Globus pallidus (tissue), 1 donor: ENCODE measurements at regions not wholly inside any gene's neighbourhood (a gene's known extent, or its start where the extent isn't known, plus 50 kb on each side); places are given as distances from the start of the nearest gene placed in this dataset.
"Not testable (repeated sequence)": the region's sequence is repeated elsewhere in the genome, so short reads cannot be mapped to it uniquely, and the experiment has no call there.

Experiments
- DNase-seq: peaks from one replicate; pipeline ENCODE4 v3.0.0-alpha.2; 2015; ENCODE audit warnings: low spot score

DNA sequence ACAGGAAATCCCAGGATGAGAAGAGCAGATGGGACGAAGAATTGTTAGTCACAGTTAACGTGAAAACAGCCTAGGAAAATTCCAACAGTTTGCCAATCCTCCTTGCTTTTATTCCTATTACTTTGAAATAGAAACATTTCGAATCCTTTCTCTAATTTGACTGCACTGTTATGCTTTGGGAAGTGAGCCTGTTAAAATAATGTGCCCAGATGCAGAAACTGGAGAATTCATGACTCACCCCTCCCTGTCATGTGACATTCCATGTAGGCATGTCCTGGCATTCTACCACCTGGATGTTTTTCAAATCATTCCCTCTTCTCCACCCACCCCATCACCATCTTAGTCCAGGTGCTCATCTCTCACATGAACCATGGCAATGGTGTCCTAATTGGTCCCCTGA, 107.3 kb downstream of the MINAR1 start:
- no peak for DNase-seq

DNA sequence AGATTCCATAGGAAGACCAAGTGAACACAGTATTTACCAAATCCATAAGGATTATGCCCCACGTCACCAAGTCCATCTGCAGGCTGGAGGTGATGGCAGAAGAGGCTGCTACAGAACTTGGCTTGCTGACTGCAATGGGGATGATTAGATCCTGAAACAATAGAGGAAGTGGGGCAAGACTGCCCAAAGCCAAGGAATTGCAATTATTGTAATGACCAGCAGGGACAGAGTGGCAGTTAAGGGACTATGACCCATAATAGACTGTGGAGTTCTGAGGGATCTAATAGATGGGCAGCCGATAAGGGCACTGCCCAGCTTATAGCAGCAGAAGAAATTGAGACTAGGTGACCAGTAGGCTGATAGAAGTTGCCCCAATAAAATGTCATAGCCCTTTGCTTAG, 108.4 kb downstream of the MINAR1 start:
- DNase-seq = no peak

DNA sequence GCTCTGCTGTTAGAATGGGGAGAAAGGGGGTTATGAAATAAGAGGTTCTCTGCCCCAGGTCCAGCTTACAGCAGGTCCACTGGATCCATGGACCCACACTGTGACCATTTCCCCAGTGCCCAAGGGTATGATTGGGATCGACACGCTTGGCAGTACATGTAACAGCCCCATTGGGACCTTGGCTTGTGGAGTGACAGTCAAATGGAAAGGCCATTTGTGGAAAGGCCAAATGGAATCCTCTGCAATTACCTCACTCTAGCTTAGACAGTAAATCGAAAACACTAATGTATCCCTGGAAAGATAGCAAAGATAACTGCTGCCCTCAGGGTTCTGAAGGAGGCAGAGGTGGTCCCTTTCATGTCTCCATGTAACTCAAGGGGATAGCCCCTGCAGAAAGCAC, 109.1 kb downstream of the MINAR1 start:
- no peak for DNase-seq

DNA sequence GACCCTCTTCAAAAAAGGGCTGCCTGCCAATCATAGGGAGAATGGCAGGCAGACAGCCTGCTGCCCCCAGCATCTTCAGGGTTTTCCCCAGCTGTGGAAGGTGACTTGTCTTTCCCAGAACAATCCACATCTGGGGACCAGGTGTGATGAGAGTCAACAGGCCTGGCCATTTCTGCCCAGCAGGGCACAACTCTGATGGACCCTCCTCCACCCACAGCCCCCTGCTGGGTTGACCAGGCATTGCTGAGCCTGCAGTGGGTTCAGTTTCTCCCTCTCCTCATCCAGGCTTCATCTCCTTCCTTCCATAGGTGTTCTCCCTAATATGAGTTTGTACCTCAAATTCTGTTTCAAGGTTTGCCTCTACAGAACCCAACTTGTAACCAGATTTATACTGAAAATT, 111.0 kb downstream of the MINAR1 start:
- DNase-seq = no peak

DNA sequence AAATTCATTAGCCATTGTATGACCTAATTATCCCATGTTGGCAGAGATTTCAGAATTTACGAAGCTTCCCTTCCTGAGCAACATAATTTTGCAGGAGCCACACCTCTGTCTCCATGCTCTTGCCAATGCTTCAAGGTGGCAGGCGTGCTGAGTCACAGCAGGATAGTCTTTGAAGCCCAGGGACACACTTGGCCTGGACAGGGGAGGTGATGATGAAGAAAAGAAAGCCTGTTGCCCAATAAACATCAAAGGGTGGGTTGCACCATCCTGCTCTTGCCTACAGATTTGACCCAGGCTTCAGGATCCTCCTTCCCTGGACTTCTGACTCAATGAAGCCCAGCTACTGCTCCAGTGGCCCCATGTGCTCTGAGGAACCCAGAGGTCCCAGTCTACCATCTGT, 117.1 kb downstream of the MINAR1 start:
- no peak for DNase-seq

GRCh38 chr15:79560384-79560783, 128.2 kb downstream of the MINAR1 start:
- no peak for DNase-seq

- DNase-seq = no peak
Observed at GRCh38 chr15:79561982-79562381, 129.8 kb downstream of the MINAR1 start.

- no peak for DNase-seq
Observed at GRCh38 chr15:79562403-79562815, 130.3 kb downstream of the MINAR1 start.

- no peak for DNase-seq
Observed at GRCh38 chr15:79562899-79563298, 130.8 kb downstream of the MINAR1 start.

- no peak for DNase-seq
Observed at GRCh38 chr15:79570004-79570403, 137.9 kb downstream of the MINAR1 start.

GRCh38 chr15:79572691-79573404, 140.7 kb downstream of the MINAR1 start:
- no peak for DNase-seq

GRCh38 chr15:79574431-79575273, 142.5 kb downstream of the MINAR1 start:
- DNase-seq = not testable (repeated sequence)

DNA sequence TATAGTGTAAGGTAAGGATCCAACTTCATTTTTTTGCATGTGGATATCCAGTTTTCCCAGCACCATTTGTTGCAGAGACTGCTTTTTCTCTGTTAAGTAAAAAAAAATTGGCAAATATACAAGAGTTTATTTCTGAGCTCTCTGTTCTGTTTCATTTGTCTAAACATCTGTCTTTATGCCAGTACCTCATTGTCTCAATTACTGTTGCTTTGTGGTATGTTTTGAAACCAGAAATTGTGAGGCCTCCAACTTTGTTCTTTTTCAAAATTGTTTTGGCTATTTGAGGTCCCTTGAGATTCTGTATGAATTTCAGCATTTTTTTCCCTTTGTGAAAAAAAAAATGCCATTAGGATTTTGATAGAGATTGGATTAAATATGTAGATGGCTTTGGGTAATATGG, 150.5 kb downstream of the MINAR1 start:
- DNase-seq = no peak

- DNase-seq = no peak
Observed at GRCh38 chr15:79592126-79592525, 160.0 kb downstream of the MINAR1 start.

- no peak for DNase-seq
Observed at GRCh38 chr15:79593119-79593869, 161.2 kb downstream of the MINAR1 start.

DNA sequence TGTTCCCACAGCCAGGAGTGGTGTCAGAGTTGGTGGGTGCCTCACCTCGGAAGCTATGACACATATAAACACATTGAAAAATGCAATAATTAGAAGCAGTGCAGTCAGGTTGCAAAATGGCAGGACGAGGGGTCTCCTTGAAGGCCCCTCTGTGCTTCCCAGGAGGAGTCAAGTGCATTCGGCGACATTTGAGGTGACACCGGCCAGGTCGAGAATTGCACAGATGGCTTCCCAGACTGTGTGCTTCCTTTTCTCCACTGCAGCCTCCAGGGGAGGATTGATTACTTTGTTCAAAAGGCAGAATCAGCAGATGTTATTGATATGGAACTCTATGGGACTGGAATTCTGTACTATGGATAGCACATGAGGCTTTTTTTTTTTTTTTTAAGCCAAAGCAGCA, 163.2 kb downstream of the MINAR1 start:
- DNase-seq = no peak

DNA sequence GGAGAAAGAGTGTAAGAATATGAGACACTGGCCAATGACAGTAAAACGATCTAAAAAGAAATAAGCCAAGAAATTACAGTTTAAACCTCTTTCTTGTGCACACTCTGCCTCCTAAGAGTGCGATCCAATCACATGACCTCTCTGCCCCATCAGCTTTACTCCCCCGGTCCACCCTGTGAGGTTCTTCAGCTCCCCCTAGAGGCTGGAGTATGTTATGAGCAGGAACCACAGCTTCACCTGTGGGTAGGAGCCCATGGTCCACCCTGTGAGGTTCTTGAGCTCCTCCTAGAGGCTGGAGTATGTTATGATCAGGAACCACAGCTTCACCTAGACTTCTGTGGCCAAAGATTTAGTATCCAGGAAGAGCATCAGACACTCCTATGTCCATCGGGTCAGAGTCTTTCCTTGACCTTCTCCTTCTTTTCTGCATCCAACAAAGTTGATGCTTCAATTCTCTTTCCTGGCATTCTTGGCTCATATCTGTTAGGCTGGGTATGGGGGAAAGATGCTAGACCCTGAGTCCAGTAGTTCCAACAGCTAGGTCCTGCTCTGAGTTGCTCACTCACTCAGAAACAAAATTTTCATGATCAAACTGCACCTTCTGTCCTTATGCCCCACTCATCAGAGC, 164.0 kb downstream of the MINAR1 start:
- DNase-seq = peak; percentile 34

DNA sequence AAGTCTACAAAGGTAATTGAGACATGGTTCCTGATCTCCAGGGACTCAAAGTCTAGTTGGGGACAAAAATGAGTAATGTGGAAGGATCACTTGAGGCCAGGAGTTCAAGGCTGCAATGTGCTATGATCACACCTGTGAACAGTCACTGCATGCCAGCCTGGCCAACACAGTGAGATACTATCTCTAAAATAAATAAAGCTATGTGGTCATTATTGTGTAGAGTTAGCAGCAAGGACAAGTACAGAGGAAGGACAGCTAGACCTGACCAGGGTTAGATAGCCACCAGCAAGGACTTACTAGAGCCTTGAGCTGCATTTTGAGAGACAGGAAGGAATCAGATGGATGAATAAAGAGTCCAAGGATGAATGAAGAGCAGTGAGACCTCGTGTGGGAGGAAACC, 166.5 kb downstream of the MINAR1 start:
- no peak for DNase-seq

GRCh38 chr15:79601405-79602086, 169.4 kb downstream of the MINAR1 start:
- no peak for DNase-seq

DNA sequence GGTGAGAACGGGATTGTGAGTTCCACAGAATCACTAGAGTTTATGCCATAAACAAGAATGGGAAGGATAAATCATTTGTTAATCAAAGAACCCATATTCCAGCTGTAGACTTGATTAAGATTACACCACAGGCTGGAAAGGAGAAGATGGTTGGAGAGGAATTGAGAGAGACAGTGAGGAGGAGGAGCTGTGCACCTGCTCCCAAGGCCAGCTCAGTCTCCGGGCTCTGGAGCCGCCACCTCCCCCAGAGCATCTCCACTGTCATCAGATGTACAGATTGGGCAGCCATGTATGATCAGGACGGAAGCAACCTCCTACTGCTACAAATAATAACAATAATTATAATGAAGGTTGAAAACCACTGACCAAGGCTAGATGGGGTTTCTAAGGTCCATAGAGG, 170.0 kb downstream of the MINAR1 start:
- no peak for DNase-seq

DNA sequence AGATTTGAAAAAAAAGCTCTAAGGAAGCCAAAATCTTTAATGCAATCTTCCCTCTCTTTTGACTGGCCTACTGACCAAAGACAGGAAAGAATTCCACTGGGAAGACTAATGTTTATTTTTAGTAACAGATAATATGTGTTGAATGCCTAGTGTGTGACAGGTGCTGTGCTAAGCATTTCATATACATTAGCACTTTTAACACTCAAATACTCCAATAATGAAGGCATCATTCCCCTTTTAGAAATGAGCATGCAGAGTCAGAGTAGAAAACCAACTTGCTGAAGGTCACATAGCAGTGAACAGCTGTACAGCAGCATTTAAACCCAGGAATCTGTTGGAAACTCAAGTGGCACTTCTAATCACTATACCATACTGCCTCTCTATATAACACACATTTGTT, 170.6 kb downstream of the MINAR1 start:
- no peak for DNase-seq
